AG04450 (cell line): ENCODE measurements at regions not wholly inside any gene's neighbourhood (a gene's known extent, or its start where the extent isn't known, plus 50 kb on each side); places are given as distances from the start of the nearest gene placed in this dataset.

Experiments used
- CTCF ChIA-PET: fragments of 300-600, 350-600 bp; formaldehyde crosslinking; extraction: SDS; loops from one replicate; lab custom pipeline; 2022; ENCODE audit warnings: antibody characterized with exemption, inconsistent platforms; lab: Charles Lee
- POLR2A ChIA-PET: fragments of 350-600 bp; formaldehyde crosslinking; extraction: SDS; loops from one replicate; lab custom pipeline; 2021; ENCODE audit warnings: antibody characterized with exemption, inconsistent platforms; lab: Yijun Ruan, JAX
- DNase-seq: peaks from one replicate; pipeline ENCODE4 v3.0.0-alpha.2; 2011; ENCODE audit warnings: low read depth, low spot score
- H3K27ac ChIP-seq: one replicate; pipeline ENCODE4 v1.5.1; 2012; ENCODE audit warnings: low read depth, low read length, control low read depth
- H3K27me3 ChIP-seq: one replicate; pipeline ENCODE4 v1.6.0; 2012; ENCODE audit warnings: low read length; ENCODE audit not compliant: control insufficient read depth, insufficient read depth
- H3K4me3 ChIP-seq: 2 replicates; pipeline ENCODE4 v1.5.1; 2011; ENCODE audit warnings: mild to moderate bottlenecking, low read depth, low read length, control low read depth
- H3K9me3 ChIP-seq: 2 replicates; pipeline ENCODE4 v1.5.1; 2012; ENCODE audit warnings: low read length; ENCODE audit not compliant: control insufficient read depth, insufficient read depth
- TF ChIP-seq, protein P1 (sequence below): IDR thresholded peaks from 2 replicates; pipeline ENCODE4 v1.5.1; 2011; ENCODE audit warnings: low read depth, low read length, control low read depth, inconsistent platforms

GRCh38 chr7:53420550-53420949 is 385.1 kb downstream of the POM121L12 start:
- ChIA-PET CTCF (no interaction called here), POLR2A (no interaction called here)
- Histone ChIP-seq H3K27ac (no peak overlapping the region), H3K4me3 (no peak overlapping the region), H3K27me3 (no peaks in the 10 kb centered on the region), H3K9me3 (peaks cover 15% of the 10 kb centered on the region; the same call in 1 of the 2 replicates)
- DNase-seq: no peak
- TF ChIP-seq, protein P1, sequence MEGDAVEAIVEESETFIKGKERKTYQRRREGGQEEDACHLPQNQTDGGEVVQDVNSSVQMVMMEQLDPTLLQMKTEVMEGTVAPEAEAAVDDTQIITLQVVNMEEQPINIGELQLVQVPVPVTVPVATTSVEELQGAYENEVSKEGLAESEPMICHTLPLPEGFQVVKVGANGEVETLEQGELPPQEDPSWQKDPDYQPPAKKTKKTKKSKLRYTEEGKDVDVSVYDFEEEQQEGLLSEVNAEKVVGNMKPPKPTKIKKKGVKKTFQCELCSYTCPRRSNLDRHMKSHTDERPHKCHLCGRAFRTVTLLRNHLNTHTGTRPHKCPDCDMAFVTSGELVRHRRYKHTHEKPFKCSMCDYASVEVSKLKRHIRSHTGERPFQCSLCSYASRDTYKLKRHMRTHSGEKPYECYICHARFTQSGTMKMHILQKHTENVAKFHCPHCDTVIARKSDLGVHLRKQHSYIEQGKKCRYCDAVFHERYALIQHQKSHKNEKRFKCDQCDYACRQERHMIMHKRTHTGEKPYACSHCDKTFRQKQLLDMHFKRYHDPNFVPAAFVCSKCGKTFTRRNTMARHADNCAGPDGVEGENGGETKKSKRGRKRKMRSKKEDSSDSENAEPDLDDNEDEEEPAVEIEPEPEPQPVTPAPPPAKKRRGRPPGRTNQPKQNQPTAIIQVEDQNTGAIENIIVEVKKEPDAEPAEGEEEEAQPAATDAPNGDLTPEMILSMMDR: no peak

DNA sequence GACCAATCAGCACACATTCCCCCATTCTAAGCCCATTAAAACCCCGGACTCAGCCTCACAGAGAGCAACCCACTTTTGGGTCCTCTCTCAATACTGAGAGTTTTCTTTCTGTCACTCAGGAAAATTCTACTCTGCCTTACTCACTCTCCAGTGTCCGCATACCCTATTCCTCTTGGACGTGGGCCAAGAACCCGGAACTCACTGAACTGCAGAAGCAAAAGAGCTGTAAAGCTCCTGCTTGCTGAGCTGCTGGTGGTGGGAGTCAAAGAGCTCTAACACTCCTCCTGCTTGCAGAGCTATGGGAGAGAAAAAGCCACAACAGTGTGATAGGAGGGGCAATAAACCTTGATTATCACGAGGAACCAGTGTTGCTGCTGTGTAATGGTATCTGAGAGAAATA is 386.9 kb downstream of the POM121L12 start:
- TF ChIP-seq, protein P1: no peak
- Histone ChIP-seq H3K9me3 (peaks cover 18% of the 10 kb centered on the region; the same call in 1 of the 2 replicates), H3K27me3 (no peaks in the 10 kb centered on the region), H3K27ac (no peak overlapping the region), H3K4me3 (no peak overlapping the region)
- no peak for DNase-seq
- POLR2A ChIA-PET: no interaction called here
- CTCF ChIA-PET: no interaction called here

- POLR2A ChIA-PET: no interaction called here
Observed at GRCh38 chr7:53426145-53426750, 390.8 kb downstream of the POM121L12 start.

GRCh38 chr7:53428045-53428444 is 392.6 kb downstream of the POM121L12 start:
- no peak overlapping the region for H3K4me3 ChIP-seq
- no peaks in the 10 kb centered on the region for H3K27me3 ChIP-seq
- no peak overlapping the region for H3K27ac ChIP-seq
- ChIA-PET CTCF (no interaction called here), POLR2A (no interaction called here)
- peaks cover 7% of the 10 kb centered on the region; the same call in 1 of the 2 replicates for H3K9me3 ChIP-seq
- TF ChIP-seq, protein P1: no peak
- no peak for DNase-seq

More at GRCh38 chr7:53426145-53426750, 390.8 kb downstream of the POM121L12 start:
- Histone ChIP-seq H3K9me3 (peaks cover 16% of the 10 kb centered on the region; the same call in 1 of the 2 replicates), H3K27ac (no peak overlapping the region), H3K27me3 (no peaks in the 10 kb centered on the region), H3K4me3 (no peak overlapping the region)
- DNase-seq: no peak
- TF ChIP-seq, protein P1: no peak
- CTCF ChIA-PET: no interaction called here

DNA sequence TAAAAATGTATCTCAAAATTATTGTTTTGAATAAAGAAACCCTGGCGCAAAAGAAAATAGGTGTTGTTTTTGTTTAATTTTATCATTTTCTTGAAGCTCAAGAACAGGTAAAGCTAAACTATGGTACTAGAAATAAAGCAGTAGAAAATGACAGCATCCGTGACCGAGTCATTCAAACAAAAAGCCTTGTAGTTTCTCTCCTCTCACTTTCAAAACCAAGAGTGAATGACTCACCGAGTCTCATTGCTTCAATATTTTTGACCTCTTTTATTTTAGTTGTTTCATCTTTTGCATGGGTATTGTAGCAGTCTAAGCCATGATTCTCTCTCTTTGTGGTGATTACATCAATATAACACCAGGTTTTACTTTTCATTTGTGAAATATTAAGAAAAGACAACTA is 396.5 kb downstream of the POM121L12 start:
- Histone ChIP-seq H3K27me3 (no peaks in the 10 kb centered on the region), H3K4me3 (no peak overlapping the region), H3K9me3 (peaks cover 5% of the 10 kb centered on the region), H3K27ac (no peak overlapping the region)
- CTCF ChIA-PET: no interaction called here
- TF ChIP-seq, protein P1: no peak
- POLR2A ChIA-PET: no interaction called here
- DNase-seq: no peak
